Ishikawa (cell line): ENCODE measurements at regions not wholly inside any gene's neighbourhood (a gene's known extent, or its start where the extent isn't known, plus 50 kb on each side); places are given as distances from the start of the nearest gene placed in this dataset.

ENCODE experiments used
- CEBPB ChIP-seq: IDR thresholded peaks from 2 replicates; pipeline ENCODE4 v1.6.1; 2012
- CREB1 ChIP-seq: IDR thresholded peaks from 2 replicates; pipeline ENCODE4 v1.6.1; 2012; ENCODE audit warnings: low read depth
- EGR1 ChIP-seq: IDR thresholded peaks from 2 replicates; pipeline ENCODE4 v1.6.1; 2012
- EP300 ChIP-seq: IDR thresholded peaks from 2 replicates; pipeline ENCODE4 v1.6.1; 2012; ENCODE audit warnings: borderline replicate concordance
- FOXM1 ChIP-seq: IDR thresholded peaks from 2 replicates; pipeline ENCODE4 v1.6.1; 2012; ENCODE audit warnings: low read depth, borderline replicate concordance
- MAX ChIP-seq: IDR thresholded peaks from 2 replicates; pipeline ENCODE4 v1.6.1; 2012
- NFIC ChIP-seq: IDR thresholded peaks from 2 replicates; pipeline ENCODE4 v1.6.1; 2012
- RAD21 ChIP-seq: IDR thresholded peaks from 2 replicates; pipeline ENCODE4 v1.6.1; 2012; ENCODE audit warnings: low read depth
- REST ChIP-seq: IDR thresholded peaks from 2 replicates; pipeline ENCODE4 v1.6.1; 2012; ENCODE audit warnings: low read depth, mild to moderate bottlenecking
- TAF1 ChIP-seq: IDR thresholded peaks from 2 replicates; pipeline ENCODE4 v1.6.1; 2012; ENCODE audit warnings: low read depth, mild to moderate bottlenecking
- TCF12 ChIP-seq: IDR thresholded peaks from 2 replicates; pipeline ENCODE4 v1.6.1; 2012; ENCODE audit warnings: low read depth
- TEAD4 ChIP-seq: IDR thresholded peaks from 2 replicates; pipeline ENCODE4 v1.6.1; 2012
- YY1 ChIP-seq: IDR thresholded peaks from 2 replicates; pipeline ENCODE4 v1.6.1; 2012; ENCODE audit warnings: low read depth
- ZBTB7A ChIP-seq: IDR thresholded peaks from 2 replicates; pipeline ENCODE4 v1.6.1; 2012; ENCODE audit warnings: low read depth
- TF ChIP-seq, protein P1 (sequence below): IDR thresholded peaks from 2 replicates; pipeline ENCODE4 v1.6.1; 2012

GRCh38 chr1:244173769-244174168, 122.7 kb downstream of the ZBTB18 start:
- TF ChIP-seq TAF1 (no peak), ZBTB7A (no peak), FOXM1 (no peak), REST (no peak)
- TF ChIP-seq, protein P1, sequence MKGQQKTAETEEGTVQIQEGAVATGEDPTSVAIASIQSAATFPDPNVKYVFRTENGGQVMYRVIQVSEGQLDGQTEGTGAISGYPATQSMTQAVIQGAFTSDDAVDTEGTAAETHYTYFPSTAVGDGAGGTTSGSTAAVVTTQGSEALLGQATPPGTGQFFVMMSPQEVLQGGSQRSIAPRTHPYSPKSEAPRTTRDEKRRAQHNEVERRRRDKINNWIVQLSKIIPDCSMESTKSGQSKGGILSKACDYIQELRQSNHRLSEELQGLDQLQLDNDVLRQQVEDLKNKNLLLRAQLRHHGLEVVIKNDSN = no peak

- TF ChIP-seq MAX (no peak), ZBTB7A (no peak)
- TF ChIP-seq, protein P1 = no peak
Observed at GRCh38 chr1:244174922-244175521, 123.9 kb downstream of the ZBTB18 start.

DNA sequence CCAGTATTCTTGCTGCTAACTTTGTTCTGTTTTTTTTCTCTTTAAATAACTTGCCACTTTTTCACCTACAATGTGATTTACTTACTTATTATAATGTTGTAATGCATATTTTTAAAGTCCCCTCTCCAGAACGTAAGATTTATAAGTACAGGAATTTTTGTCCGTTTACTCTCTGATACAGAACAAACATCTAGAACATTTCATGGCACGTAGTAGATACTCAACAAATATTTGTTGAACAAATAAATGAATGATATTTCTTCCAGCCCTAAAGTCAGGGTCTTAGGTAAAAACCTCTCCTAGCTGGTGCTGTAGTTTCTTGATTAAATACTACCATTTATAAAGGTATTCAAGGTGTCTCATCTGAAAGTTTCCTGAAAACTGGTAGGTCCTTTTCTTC, 125.1 kb downstream of the ZBTB18 start:
- TF ChIP-seq YY1 (no peak), REST (no peak), CEBPB (no peak), NFIC (no peak), RAD21 (no peak), TCF12 (no peak), ZBTB7A (no peak), EGR1 (no peak), TEAD4 (no peak), EP300 (no peak), CREB1 (no peak)
- TF ChIP-seq, protein P1 = no peak

DNA sequence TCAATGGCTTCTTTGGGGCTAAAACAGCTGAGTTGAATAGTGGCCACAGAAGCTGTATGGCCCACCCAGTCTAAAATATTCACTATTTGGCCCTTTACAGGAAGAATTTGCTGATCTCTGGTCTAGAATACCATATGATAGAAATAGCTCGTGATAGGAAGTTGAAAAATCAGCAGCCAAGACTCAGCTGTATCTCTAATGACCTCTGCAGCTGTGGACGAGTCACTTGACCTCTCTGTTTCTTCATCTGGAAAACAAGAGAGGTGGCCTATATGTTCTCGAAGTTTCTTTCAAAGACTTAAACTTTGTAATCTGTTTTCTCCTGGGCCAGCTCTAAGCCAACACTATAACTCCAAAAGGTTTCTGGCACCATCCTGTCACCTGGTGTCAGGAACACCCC, 129.2 kb downstream of the ZBTB18 start:
- TF ChIP-seq, protein P1 = no peak
- TF ChIP-seq MAX = no peak
- no peak for TF ChIP-seq TCF12
- TF ChIP-seq YY1 = no peak
- no peak for TF ChIP-seq ZBTB7A
- no peak for TF ChIP-seq EGR1
- TF ChIP-seq CEBPB = no peak
- no peak for TF ChIP-seq REST
- no peak for TF ChIP-seq NFIC
- no peak for TF ChIP-seq TAF1
- no peak for TF ChIP-seq EP300
- TF ChIP-seq TEAD4 = no peak
- TF ChIP-seq RAD21 = no peak
